CD14-positive monocyte (primary cell): ENCODE measurements at regions not wholly inside any gene's neighbourhood (a gene's known extent, or its start where the extent isn't known, plus 50 kb on each side); places are given as distances from the start of the nearest gene placed in this dataset.

Source experiments
- DNase-seq, 3 donors: peaks; one replicate each; pipeline ENCODE4 v3.0.0-alpha.2; 2011 to 2022
- H2AFZ ChIP-seq: 2 replicates; pipeline ENCODE4 v1.6.0; 2012; ENCODE audit warnings: mild to moderate bottlenecking, low read depth, low read length, inconsistent platforms; ENCODE audit not compliant: insufficient read depth, poor library complexity, severe bottlenecking
- H3K27ac ChIP-seq, 2 donors: 1 replicate in 1 of 2; 2 replicates in 1 of 2; pipeline ENCODE4 v1.5.1; 2012 to 2013; ENCODE audit warnings: low read length in 2 of 2, control low read depth in 1 of 2, inconsistent platforms in 1 of 2, low read depth in 1 of 2, mild to moderate bottlenecking in 1 of 2
- H3K27me3 ChIP-seq, 2 donors: one replicate each; pipeline versions ENCODE4 v1.6.0 to v1.6.1; 2011 to 2013; ENCODE audit warnings: low read length in 2 of 2; ENCODE audit not compliant: control insufficient read depth in 2 of 2, insufficient read depth in 2 of 2
- H3K36me3 ChIP-seq, 2 donors: replicated peaks in 1 of 2; 1 replicate in 1 of 2; 2 replicates in 1 of 2; pipeline versions ENCODE4 v1.5.1 to v1.6.1; 2012 to 2013; ENCODE audit warnings: low read length in 2 of 2, control low read depth in 1 of 2, inconsistent platforms in 1 of 2, mild to moderate bottlenecking in 1 of 2; ENCODE audit not compliant: insufficient read depth in 2 of 2, control insufficient read depth in 1 of 2
- H3K4me1 ChIP-seq, 2 donors: 1 replicate in 1 of 2; 2 replicates in 1 of 2; pipeline versions ENCODE4 v1.5.1 to v1.6.1; 2012 to 2013; ENCODE audit warnings: low read length in 2 of 2, control low read depth in 1 of 2, inconsistent platforms in 1 of 2, mild to moderate bottlenecking in 1 of 2, moderate library complexity in 1 of 2; ENCODE audit not compliant: insufficient read depth in 2 of 2, control insufficient read depth in 1 of 2
- H3K4me2 ChIP-seq: replicated peaks from 2 replicates; pipeline ENCODE3; 2012; ENCODE audit warnings: low read length, moderate library complexity, mild to moderate bottlenecking; ENCODE audit not compliant: poor library complexity, severe bottlenecking; ENCODE audit errors: extremely low read depth
- H3K4me3 ChIP-seq, 3 experiments: fragments of 200-600 bp in 1 of 3; sonication (generic) in 1 of 3; replicated peaks in 1 of 3; 1 replicate in 2 of 3; 2 replicates in 1 of 3; pipeline ENCODE4 v1.5.1; 2011 to 2013; ENCODE audit warnings: low read length in 3 of 3, mild to moderate bottlenecking in 3 of 3, control low read depth in 2 of 3, low read depth in 2 of 3, inconsistent platforms in 1 of 3, moderate library complexity in 1 of 3
- H3K79me2 ChIP-seq: 2 replicates; pipeline ENCODE4 v1.6.0; 2012; ENCODE audit warnings: mild to moderate bottlenecking, control low read depth, inconsistent platforms, low read length, moderate library complexity; ENCODE audit not compliant: insufficient read depth
- H3K9ac ChIP-seq: 2 replicates; pipeline ENCODE4 v1.6.0; 2017; ENCODE audit warnings: low read length, mild to moderate bottlenecking; ENCODE audit not compliant: insufficient read depth, poor library complexity, severe bottlenecking
- H3K9me3 ChIP-seq, 2 donors: replicated peaks in 1 of 2; 1 replicate in 1 of 2; 2 replicates in 1 of 2; pipeline versions ENCODE4 v1.5.1 to v1.6.1; 2012 to 2013; ENCODE audit warnings: low read length in 2 of 2, control low read depth in 1 of 2; ENCODE audit not compliant: control insufficient read depth in 1 of 2, insufficient read depth in 1 of 2
- H4K20me1 ChIP-seq: 2 replicates; pipeline ENCODE4 v1.6.0; 2012; ENCODE audit warnings: mild to moderate bottlenecking, low read length, control low read depth, moderate library complexity; ENCODE audit not compliant: insufficient read depth
- H3K27ac Mint-ChIP-seq, 7 donors: one replicate each; pipeline ENCODE4 v1.8.0; 2020; ENCODE audit warnings: mild to moderate bottlenecking in 7 of 7, mixed read lengths in 7 of 7, moderate library complexity in 6 of 7, inconsistent platforms in 2 of 7
- H3K27me3 Mint-ChIP-seq, 3 donors: one replicate each; pipeline ENCODE4 v1.8.0; 2021 to 2022; ENCODE audit warnings: low read depth in 3 of 3, mild to moderate bottlenecking in 3 of 3, mixed read lengths in 3 of 3, moderate library complexity in 3 of 3, inconsistent platforms in 1 of 3
- H3K36me3 Mint-ChIP-seq, 2 donors: one replicate each; pipeline ENCODE4 v1.8.0; 2020; ENCODE audit warnings: mixed read lengths in 2 of 2, inconsistent platforms in 1 of 2, mild to moderate bottlenecking in 1 of 2
- H3K4me1 Mint-ChIP-seq: one replicate; pipeline ENCODE4 v1.8.0; 2020; ENCODE audit warnings: mild to moderate bottlenecking, mixed read lengths
- H3K4me3 Mint-ChIP-seq, 2 donors: one replicate each; pipeline ENCODE4 v1.8.0; 2020; ENCODE audit warnings: mild to moderate bottlenecking in 2 of 2, mixed read lengths in 2 of 2, moderate library complexity in 1 of 2
- H3K9me3 Mint-ChIP-seq, 7 donors: one replicate each; pipeline ENCODE4 v1.8.0; 2020 to 2022; ENCODE audit warnings: mixed read lengths in 7 of 7, mild to moderate bottlenecking in 6 of 7, moderate library complexity in 6 of 7, inconsistent platforms in 2 of 7
- CTCF ChIP-seq: fragments of 200-600 bp; IDR thresholded peaks from one replicate; pipeline ENCODE4 v1.8.0; 2022; ENCODE audit warnings: antibody characterized with exemption, mild to moderate bottlenecking
- WGBS: methylation state at CpG from one replicate; pipeline ENCODE4 v1.1.5; 2013; ENCODE audit warnings: missing lambda C conversion rate; ENCODE audit not compliant: insufficient coverage; 5-methylcytosine and 5-hydroxymethylcytosine counted together
- intact Hi-C, 2 donors: fragments of 100-400 bp; cut with micrococcal nuclease; formaldehyde crosslinking; loops; one replicate each; pipeline versions ENCODE4 v1.15.0 to v1.15.1; 2023

GRCh38 chr4:125398263-125399002 lies 83.7 kb downstream of the FAT4 start:
- H3K4me3 Mint-ChIP-seq, result no peak overlapping the region
- peaks cover 0 to 4% (median 0%) of the 10 kb centered on the region in 7 donors for H3K9me3 Mint-ChIP-seq
- H4K20me1 ChIP-seq, result no peaks in the 10 kb centered on the region
- H3K27me3 ChIP-seq, result no peaks in the 10 kb centered on the region
- no peak overlapping the region for H3K27ac ChIP-seq
- no peaks in the 10 kb centered on the region for H3K27me3 Mint-ChIP-seq
- intact Hi-C loops, result no loop called here
- no peak overlapping the region for H3K4me2 ChIP-seq
- no peak for TF ChIP-seq CTCF
- H3K36me3 ChIP-seq, result no peaks in the 10 kb centered on the region
- no peaks in the 10 kb centered on the region for H3K36me3 Mint-ChIP-seq
- no CpG with 5 or more reads among the region's 9 CpGs for WGBS
- H3K9ac ChIP-seq, result no peak overlapping the region
- no peaks in the 10 kb centered on the region for H3K4me1 Mint-ChIP-seq
- H2AFZ ChIP-seq, result no peak overlapping the region
- no peak overlapping the region for H3K27ac Mint-ChIP-seq
- H3K79me2 ChIP-seq, result no peaks in the 10 kb centered on the region
- no peaks in the 10 kb centered on the region for H3K4me1 ChIP-seq
- H3K4me3 ChIP-seq, result no peak overlapping the region
- H3K9me3 ChIP-seq, result no peaks in the 10 kb centered on the region
- DNase-seq, result no peak

- no peak overlapping the region for H3K27ac Mint-ChIP-seq
- no peak overlapping the region for H3K4me3 Mint-ChIP-seq
- H3K9me3 Mint-ChIP-seq, result peaks cover 0 to 3% (median 0%) of the 10 kb centered on the region in 7 donors
- no peaks in the 10 kb centered on the region for H3K27me3 Mint-ChIP-seq
- Histone ChIP-seq H2AFZ (no peak overlapping the region), H3K9ac (no peak overlapping the region), H3K4me3 (no peak overlapping the region), H3K4me2 (no peak overlapping the region), H3K36me3 (no peaks in the 10 kb centered on the region), H3K9me3 (no peaks in the 10 kb centered on the region), H3K27me3 (no peaks in the 10 kb centered on the region), H3K79me2 (no peaks in the 10 kb centered on the region), H3K4me1 (no peaks in the 10 kb centered on the region), H4K20me1 (no peaks in the 10 kb centered on the region), H3K27ac (no peak overlapping the region)
- no peak for DNase-seq
- no peak for TF ChIP-seq CTCF
- no CpG with 5 or more reads among the region's 3 CpGs for WGBS
- no peaks in the 10 kb centered on the region for H3K4me1 Mint-ChIP-seq
- intact Hi-C loops, result no loop called here
- H3K36me3 Mint-ChIP-seq, result no peaks in the 10 kb centered on the region
Observed at GRCh38 chr4:125400756-125401155, 86.0 kb downstream of the FAT4 start.
